Astrocyte (in vitro differentiated cells and primary cell): ENCODE measurements at regions not wholly inside any gene's neighbourhood (a gene's known extent, or its start where the extent isn't known, plus 50 kb on each side); places are given as distances from the start of the nearest gene placed in this dataset.

Source experiments
- DNase-seq: peaks from one replicate; pipeline ENCODE4 v3.0.0-alpha.2; 2010; ENCODE audit warnings: low read depth
- FAIRE-seq: peaks from 2 replicates; lab custom pipeline; 2011; peaks lifted over from hg19 to GRCh38; lab: Jason Lieb, UNC
- H2AFZ ChIP-seq: 2 replicates; pipeline ENCODE4 v1.6.0; 2012; ENCODE audit warnings: low read depth, low read length, inconsistent platforms
- H3K27ac ChIP-seq: 2 replicates; pipeline ENCODE4 v1.5.1; 2011; ENCODE audit warnings: low read depth, low read length, inconsistent platforms
- H3K27me3 ChIP-seq: 2 replicates; pipeline ENCODE4 v1.6.0; 2011; ENCODE audit warnings: low read length, inconsistent platforms; ENCODE audit not compliant: insufficient read depth
- H3K36me3 ChIP-seq: 2 replicates; pipeline ENCODE4 v1.5.1; 2011; ENCODE audit warnings: low read length, inconsistent platforms; ENCODE audit not compliant: insufficient read depth
- H3K4me1 ChIP-seq: 2 replicates; pipeline ENCODE4 v1.5.1; 2011; ENCODE audit warnings: low read length, inconsistent platforms; ENCODE audit not compliant: insufficient read depth
- H3K4me2 ChIP-seq: 2 replicates; pipeline ENCODE4 v1.6.0; 2012; ENCODE audit warnings: low read length, inconsistent platforms
- H3K4me3 ChIP-seq: 2 replicates; pipeline ENCODE4 v1.5.1; 2011; ENCODE audit warnings: low read depth, mild to moderate bottlenecking, low read length, inconsistent platforms; ENCODE audit not compliant: insufficient read depth
- H3K79me2 ChIP-seq: 2 replicates; pipeline ENCODE4 v1.6.0; 2012; ENCODE audit warnings: mild to moderate bottlenecking, low read length, inconsistent platforms; ENCODE audit not compliant: insufficient read depth
- H3K9ac ChIP-seq: 2 replicates; pipeline ENCODE4 v1.6.0; 2012; ENCODE audit warnings: mild to moderate bottlenecking, low read length, inconsistent platforms
- H3K9me3 ChIP-seq: 2 replicates; pipeline ENCODE4 v1.5.1; 2012; ENCODE audit warnings: low read depth, mild to moderate bottlenecking, low read length, inconsistent platforms; ENCODE audit not compliant: insufficient read depth
- H4K20me1 ChIP-seq: 2 replicates; pipeline ENCODE4 v1.6.0; 2012; ENCODE audit warnings: low read length, inconsistent platforms; ENCODE audit not compliant: insufficient read depth
- H3K27ac Mint-ChIP-seq: one replicate; pipeline ENCODE4 v1.8.0; 2021; ENCODE audit warnings: mild to moderate bottlenecking, mixed read lengths; ENCODE audit not compliant: unreplicated experiment
- H3K27me3 Mint-ChIP-seq: one replicate; pipeline ENCODE4 v1.8.0; 2021; ENCODE audit warnings: low read depth, mixed read lengths; ENCODE audit not compliant: unreplicated experiment
- H3K36me3 Mint-ChIP-seq: one replicate; pipeline ENCODE4 v1.8.0; 2021; ENCODE audit warnings: low read depth, mixed read lengths; ENCODE audit not compliant: unreplicated experiment
- H3K4me1 Mint-ChIP-seq: one replicate; pipeline ENCODE4 v1.8.0; 2021; ENCODE audit warnings: low read depth, mixed read lengths; ENCODE audit not compliant: unreplicated experiment
- H3K4me3 Mint-ChIP-seq: one replicate; pipeline ENCODE4 v1.8.0; 2021; ENCODE audit warnings: mild to moderate bottlenecking, moderate library complexity, mixed read lengths; ENCODE audit not compliant: unreplicated experiment
- H3K9me3 Mint-ChIP-seq: one replicate; pipeline ENCODE4 v1.8.0; 2021; ENCODE audit warnings: mild to moderate bottlenecking, mixed read lengths; ENCODE audit not compliant: unreplicated experiment
- EZH2 ChIP-seq: IDR thresholded peaks from 2 replicates; pipeline ENCODE4 v1.6.1; 2012; ENCODE audit warnings: mild to moderate bottlenecking, low read length, inconsistent platforms; ENCODE audit not compliant: insufficient read depth
- TF ChIP-seq, protein P1 (sequence below): IDR thresholded peaks from 2 replicates; pipeline ENCODE4 v1.5.1; 2011; ENCODE audit warnings: low read depth, mild to moderate bottlenecking, inconsistent platforms, low read length, moderate library complexity; ENCODE audit not compliant: insufficient read depth

DNA sequence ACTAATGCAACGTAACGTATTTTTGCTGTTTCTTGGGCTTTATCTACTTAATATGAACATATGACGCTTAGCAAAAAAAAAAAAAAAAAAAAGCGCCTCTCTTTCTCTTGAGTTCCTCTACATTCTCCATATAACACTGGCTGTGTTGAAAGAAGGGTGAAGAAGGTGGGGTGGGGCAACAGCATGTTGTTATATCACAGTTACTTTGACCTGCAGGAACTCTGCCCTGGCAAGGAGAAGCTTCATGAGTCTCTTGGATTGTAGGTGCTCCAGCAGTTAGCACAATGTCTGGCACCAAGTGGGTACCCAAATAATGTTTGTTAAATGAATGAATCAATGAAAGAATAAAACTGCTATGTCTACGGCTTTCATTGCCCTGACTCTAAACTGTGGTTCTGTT, 162.6 kb downstream of the ATG4C start:
- Histone ChIP-seq H3K27ac (no peak overlapping the region), H3K27me3 (peaks cover 4% of the 10 kb centered on the region), H3K9me3 (no peaks in the 10 kb centered on the region), H3K79me2 (no peaks in the 10 kb centered on the region), H3K9ac (no peak overlapping the region), H4K20me1 (no peaks in the 10 kb centered on the region), H3K4me3 (no peak overlapping the region), H3K4me1 (no peaks in the 10 kb centered on the region), H3K4me2 (no peak overlapping the region), H3K36me3 (no peaks in the 10 kb centered on the region), H2AFZ (no peak overlapping the region)
- Mint-ChIP-seq H3K9me3 (no peaks in the 10 kb centered on the region), H3K4me3 (no peak overlapping the region), H3K4me1 (no peaks in the 10 kb centered on the region), H3K27ac (no peak overlapping the region), H3K27me3 (no peaks in the 10 kb centered on the region), H3K36me3 (no peaks in the 10 kb centered on the region)
- DNase-seq, result no peak
- no peak for FAIRE-seq
- no peak for TF ChIP-seq EZH2
- TF ChIP-seq, protein P1, sequence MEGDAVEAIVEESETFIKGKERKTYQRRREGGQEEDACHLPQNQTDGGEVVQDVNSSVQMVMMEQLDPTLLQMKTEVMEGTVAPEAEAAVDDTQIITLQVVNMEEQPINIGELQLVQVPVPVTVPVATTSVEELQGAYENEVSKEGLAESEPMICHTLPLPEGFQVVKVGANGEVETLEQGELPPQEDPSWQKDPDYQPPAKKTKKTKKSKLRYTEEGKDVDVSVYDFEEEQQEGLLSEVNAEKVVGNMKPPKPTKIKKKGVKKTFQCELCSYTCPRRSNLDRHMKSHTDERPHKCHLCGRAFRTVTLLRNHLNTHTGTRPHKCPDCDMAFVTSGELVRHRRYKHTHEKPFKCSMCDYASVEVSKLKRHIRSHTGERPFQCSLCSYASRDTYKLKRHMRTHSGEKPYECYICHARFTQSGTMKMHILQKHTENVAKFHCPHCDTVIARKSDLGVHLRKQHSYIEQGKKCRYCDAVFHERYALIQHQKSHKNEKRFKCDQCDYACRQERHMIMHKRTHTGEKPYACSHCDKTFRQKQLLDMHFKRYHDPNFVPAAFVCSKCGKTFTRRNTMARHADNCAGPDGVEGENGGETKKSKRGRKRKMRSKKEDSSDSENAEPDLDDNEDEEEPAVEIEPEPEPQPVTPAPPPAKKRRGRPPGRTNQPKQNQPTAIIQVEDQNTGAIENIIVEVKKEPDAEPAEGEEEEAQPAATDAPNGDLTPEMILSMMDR, result no peak

DNA sequence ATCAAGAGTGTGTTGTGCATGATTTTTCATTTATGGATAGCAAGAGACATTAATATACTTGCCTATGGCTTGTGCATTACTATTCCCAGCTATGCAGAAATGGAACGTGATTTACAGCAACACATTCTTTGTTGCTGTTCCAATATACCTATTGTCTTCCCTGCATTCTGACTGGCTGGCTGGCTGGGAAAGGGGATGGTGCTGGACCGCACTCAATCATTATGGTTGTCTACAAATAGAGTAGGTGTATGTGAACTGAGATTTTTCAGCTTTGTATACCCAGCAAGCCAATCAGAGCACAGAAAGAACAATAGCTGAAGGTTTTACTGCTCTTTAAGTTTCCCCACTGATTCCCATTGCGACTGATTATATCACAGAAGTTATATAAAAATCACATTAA, 167.5 kb downstream of the ATG4C start:
- no peaks in the 10 kb centered on the region for H3K79me2 ChIP-seq
- FAIRE-seq (no peak), DNase-seq (no peak)
- H3K27me3 ChIP-seq, result peaks cover 12% of the 10 kb centered on the region
- Mint-ChIP-seq H3K36me3 (no peaks in the 10 kb centered on the region), H3K4me1 (no peaks in the 10 kb centered on the region), H3K9me3 (no peaks in the 10 kb centered on the region), H3K4me3 (no peak overlapping the region), H3K27me3 (peaks cover 11% of the 10 kb centered on the region), H3K27ac (no peak overlapping the region)
- H3K36me3 ChIP-seq, result no peaks in the 10 kb centered on the region
- no peak overlapping the region for H2AFZ ChIP-seq
- H3K4me2 ChIP-seq, result no peak overlapping the region
- H3K9ac ChIP-seq, result no peak overlapping the region
- H3K4me3 ChIP-seq, result no peak overlapping the region
- H3K27ac ChIP-seq, result no peak overlapping the region
- TF ChIP-seq EZH2, result no peak
- TF ChIP-seq, protein P1, result no peak
- no peaks in the 10 kb centered on the region for H3K9me3 ChIP-seq
- H3K4me1 ChIP-seq, result no peaks in the 10 kb centered on the region
- H4K20me1 ChIP-seq, result no peaks in the 10 kb centered on the region

DNA sequence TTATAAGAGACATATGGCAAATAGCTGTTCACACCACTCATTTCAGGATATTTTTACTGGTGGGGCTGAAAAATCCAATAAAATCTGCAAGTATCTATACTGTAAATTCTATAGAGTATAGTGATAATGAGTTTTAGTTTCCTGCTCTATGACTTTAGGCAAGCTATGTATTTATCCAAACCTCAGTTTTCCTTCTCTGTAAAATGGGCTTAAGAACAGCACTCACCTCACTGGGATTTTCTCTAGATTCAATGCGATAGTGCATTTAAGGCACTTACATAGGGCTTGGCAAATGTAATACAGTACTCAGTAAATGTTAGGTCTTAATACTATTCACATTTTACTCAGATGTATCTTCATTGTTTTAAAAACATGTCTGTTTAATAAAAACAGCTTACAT, 168.7 kb downstream of the ATG4C start:
- H3K4me1 ChIP-seq, result no peaks in the 10 kb centered on the region
- DNase-seq, result no peak

More for the DNA sequence above, 168.7 kb downstream of the ATG4C start:
- no peak for FAIRE-seq
- peaks cover 11% of the 10 kb centered on the region for H3K27me3 Mint-ChIP-seq
- H3K79me2 ChIP-seq, result no peaks in the 10 kb centered on the region
- H2AFZ ChIP-seq, result no peak overlapping the region
- H3K4me2 ChIP-seq, result no peak overlapping the region
- no peaks in the 10 kb centered on the region for H3K36me3 Mint-ChIP-seq
- no peaks in the 10 kb centered on the region for H3K9me3 Mint-ChIP-seq
- no peaks in the 10 kb centered on the region for H4K20me1 ChIP-seq
- H3K27ac ChIP-seq, result no peak overlapping the region
- H3K4me1 Mint-ChIP-seq, result no peaks in the 10 kb centered on the region
- no peaks in the 10 kb centered on the region for H3K36me3 ChIP-seq
- no peak overlapping the region for H3K27ac Mint-ChIP-seq
- H3K4me3 ChIP-seq, result no peak overlapping the region
- peaks cover 12% of the 10 kb centered on the region for H3K27me3 ChIP-seq
- no peaks in the 10 kb centered on the region for H3K9me3 ChIP-seq
- no peak overlapping the region for H3K9ac ChIP-seq
- H3K4me3 Mint-ChIP-seq, result no peak overlapping the region
- TF ChIP-seq EZH2, result no peak
- TF ChIP-seq, protein P1, result no peak
